Thoracic aorta (tissue), 2 donors: ENCODE measurements at regions not wholly inside any gene's neighbourhood (a gene's known extent, or its start where the extent isn't known, plus 50 kb on each side); places are given as distances from the start of the nearest gene placed in this dataset.

Experiments
- ATAC-seq: fragments of 150-250 bp; one replicate; pipeline ENCODE4 v1.8.0; 2017; ENCODE audit warnings: low read depth; ENCODE audit not compliant: insufficient number of reproducible peaks, low FRiP score
- DNase-seq: peaks from one replicate; pipeline ENCODE4 v3.0.0-alpha.2; 2020; ENCODE audit warnings: low spot score
- H3K27ac ChIP-seq, 2 donors: fragments of 200-600 bp; sonication (generic); 1 replicate in 1 of 2; 2 replicates in 1 of 2; pipeline ENCODE4 v1.5.1; 2016; ENCODE audit warnings: mild to moderate bottlenecking in 2 of 2, moderate library complexity in 2 of 2
- H3K27me3 ChIP-seq: fragments of 200-600 bp; sonication (generic); replicated peaks from 2 replicates; pipeline ENCODE4 v1.6.0; 2016; ENCODE audit warnings: mild to moderate bottlenecking; ENCODE audit not compliant: insufficient read depth
- H3K36me3 ChIP-seq: fragments of 200-600 bp; sonication (generic); one replicate; pipeline ENCODE4 v1.5.1; 2016
- H3K4me1 ChIP-seq, 2 donors: fragments of 200-600 bp; sonication (generic); 1 replicate in 1 of 2; 2 replicates in 1 of 2; pipeline versions ENCODE4 v1.5.1 to v1.6.0; 2016; ENCODE audit warnings: low read depth in 2 of 2, mild to moderate bottlenecking in 1 of 2; ENCODE audit not compliant: control insufficient read depth in 1 of 2
- H3K4me3 ChIP-seq: fragments of 200-600 bp; sonication (generic); 2 replicates; pipeline ENCODE4 v1.5.1; 2016; ENCODE audit warnings: mild to moderate bottlenecking
- H3K9me3 ChIP-seq: fragments of 200-600 bp; sonication (generic); 2 replicates; pipeline ENCODE4 v1.5.1; 2016
- TF ChIP-seq, protein P1 (sequence below): fragments of 200-600 bp; sonication (generic); IDR thresholded peaks from one replicate; pipeline ENCODE4 v1.5.1; 2019; ENCODE audit warnings: antibody characterized with exemption

DNA sequence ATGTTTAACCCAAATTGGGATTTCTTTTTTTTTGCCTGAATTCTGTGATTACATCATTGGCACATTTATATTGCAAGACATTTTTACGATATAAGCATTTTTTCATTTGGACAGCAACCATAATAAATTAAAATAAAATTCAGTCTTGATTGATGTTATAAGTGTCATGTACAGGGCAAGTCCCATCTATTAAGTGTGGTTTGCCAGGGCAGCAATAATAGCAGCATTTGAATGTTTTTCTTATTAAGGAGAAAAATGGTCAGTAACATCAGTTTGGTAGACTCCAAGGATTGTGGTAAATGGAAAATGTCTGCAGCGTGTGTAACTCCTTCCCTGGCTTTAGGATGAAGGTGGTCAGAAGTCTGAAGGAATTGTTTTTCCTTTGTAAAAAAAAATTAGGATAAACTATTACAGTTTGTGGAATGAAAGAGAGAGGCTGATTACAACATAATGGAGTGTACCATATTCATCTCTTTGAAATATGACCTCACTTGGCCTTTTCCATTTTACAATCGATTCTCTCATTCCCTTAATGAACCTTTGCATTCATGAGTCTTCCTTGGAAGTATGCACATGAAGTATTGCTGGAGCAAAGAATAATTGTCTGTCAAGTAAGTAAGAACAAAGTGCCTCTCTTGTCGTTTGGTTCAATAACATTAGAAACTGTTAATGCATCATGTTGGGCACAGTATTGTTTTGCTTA, 405.4 kb upstream of the THRB start:
- H3K4me3 ChIP-seq: no peak overlapping the region
- no peaks in the 10 kb centered on the region for H3K27me3 ChIP-seq
- ATAC-seq (no peak), DNase-seq (no peak)
- no peaks in the 10 kb centered on the region for H3K4me1 ChIP-seq
- H3K27ac ChIP-seq: no peak overlapping the region
- H3K36me3 ChIP-seq: no peaks in the 10 kb centered on the region
- TF ChIP-seq, protein P1, sequence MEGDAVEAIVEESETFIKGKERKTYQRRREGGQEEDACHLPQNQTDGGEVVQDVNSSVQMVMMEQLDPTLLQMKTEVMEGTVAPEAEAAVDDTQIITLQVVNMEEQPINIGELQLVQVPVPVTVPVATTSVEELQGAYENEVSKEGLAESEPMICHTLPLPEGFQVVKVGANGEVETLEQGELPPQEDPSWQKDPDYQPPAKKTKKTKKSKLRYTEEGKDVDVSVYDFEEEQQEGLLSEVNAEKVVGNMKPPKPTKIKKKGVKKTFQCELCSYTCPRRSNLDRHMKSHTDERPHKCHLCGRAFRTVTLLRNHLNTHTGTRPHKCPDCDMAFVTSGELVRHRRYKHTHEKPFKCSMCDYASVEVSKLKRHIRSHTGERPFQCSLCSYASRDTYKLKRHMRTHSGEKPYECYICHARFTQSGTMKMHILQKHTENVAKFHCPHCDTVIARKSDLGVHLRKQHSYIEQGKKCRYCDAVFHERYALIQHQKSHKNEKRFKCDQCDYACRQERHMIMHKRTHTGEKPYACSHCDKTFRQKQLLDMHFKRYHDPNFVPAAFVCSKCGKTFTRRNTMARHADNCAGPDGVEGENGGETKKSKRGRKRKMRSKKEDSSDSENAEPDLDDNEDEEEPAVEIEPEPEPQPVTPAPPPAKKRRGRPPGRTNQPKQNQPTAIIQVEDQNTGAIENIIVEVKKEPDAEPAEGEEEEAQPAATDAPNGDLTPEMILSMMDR: no peak
- no peaks in the 10 kb centered on the region for H3K9me3 ChIP-seq

DNA sequence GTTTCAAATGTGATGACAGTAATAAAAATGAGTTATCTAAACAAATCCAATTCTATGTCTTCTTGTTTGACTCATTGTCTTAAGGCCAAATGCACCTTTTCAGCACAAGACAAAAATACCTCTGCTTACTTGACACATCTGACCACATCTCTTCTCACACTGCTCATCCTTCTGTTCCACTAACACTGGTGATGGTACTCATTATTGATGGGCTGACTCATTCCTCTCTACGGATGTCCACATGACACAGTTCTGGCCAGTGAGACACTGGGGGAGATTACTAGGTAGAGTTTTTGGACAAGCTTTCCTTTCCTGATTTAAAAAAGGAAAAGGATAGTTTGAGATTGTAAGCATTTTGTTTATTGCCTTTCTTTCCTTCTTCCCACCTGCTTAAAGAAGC, 410.6 kb upstream of the THRB start:
- no peaks in the 10 kb centered on the region for H3K36me3 ChIP-seq
- H3K27ac ChIP-seq: no peak overlapping the region
- no peak for DNase-seq
- no peaks in the 10 kb centered on the region for H3K27me3 ChIP-seq
- TF ChIP-seq, protein P1: no peak
- ATAC-seq: no peak
- no peaks in the 10 kb centered on the region for H3K4me1 ChIP-seq
- no peaks in the 10 kb centered on the region for H3K9me3 ChIP-seq
- H3K4me3 ChIP-seq: no peak overlapping the region

DNA sequence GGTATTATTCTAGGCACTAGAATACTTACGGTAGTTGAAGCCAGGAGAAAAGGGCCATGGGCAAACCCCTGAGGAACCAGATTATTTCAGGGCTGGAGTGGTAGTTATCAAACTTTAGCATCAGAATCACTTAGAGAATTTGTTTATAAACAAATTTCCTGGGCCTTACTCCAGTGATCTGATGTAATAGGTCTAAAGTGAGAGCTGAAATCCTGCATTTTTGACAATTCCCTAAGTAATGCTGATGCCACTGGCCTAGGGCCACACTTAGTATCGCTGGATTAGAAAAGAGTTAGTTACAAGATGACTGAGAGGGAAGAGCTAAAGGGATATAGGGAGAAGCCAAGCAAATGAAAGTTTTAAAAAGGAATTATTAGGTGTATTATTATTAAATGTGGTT, 412.5 kb upstream of the THRB start:
- H3K27me3 ChIP-seq: no peaks in the 10 kb centered on the region
- TF ChIP-seq, protein P1: no peak
- DNase-seq (no peak), ATAC-seq (no peak)
- H3K27ac ChIP-seq: no peak overlapping the region
- no peaks in the 10 kb centered on the region for H3K4me1 ChIP-seq
- H3K4me3 ChIP-seq: no peak overlapping the region
- H3K9me3 ChIP-seq: no peaks in the 10 kb centered on the region
- H3K36me3 ChIP-seq: no peaks in the 10 kb centered on the region

DNA sequence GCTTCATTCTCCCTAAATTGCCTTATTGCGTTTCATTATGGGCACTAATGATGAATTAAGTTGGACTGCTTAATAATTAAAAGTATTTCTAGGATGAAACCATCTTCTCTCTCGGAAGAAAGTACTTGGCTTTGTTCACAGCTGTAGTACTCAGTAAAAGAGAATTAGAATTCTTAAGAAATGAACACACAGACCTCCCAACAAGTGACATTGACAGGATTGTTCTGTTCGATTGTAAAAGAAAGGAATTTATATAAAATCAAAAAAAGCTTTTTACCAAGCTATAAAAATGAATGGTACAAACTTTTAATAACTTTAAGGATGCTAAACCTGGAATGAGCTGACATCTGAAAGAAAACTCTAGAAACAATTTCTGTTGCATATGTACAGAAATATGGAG, 416.4 kb upstream of the THRB start:
- DNase-seq (no peak), ATAC-seq (no peak)
- Histone ChIP-seq H3K36me3 (no peaks in the 10 kb centered on the region), H3K4me1 (no peaks in the 10 kb centered on the region), H3K4me3 (no peak overlapping the region), H3K27me3 (no peaks in the 10 kb centered on the region), H3K9me3 (no peaks in the 10 kb centered on the region), H3K27ac (no peak overlapping the region)
- TF ChIP-seq, protein P1: no peak

DNA sequence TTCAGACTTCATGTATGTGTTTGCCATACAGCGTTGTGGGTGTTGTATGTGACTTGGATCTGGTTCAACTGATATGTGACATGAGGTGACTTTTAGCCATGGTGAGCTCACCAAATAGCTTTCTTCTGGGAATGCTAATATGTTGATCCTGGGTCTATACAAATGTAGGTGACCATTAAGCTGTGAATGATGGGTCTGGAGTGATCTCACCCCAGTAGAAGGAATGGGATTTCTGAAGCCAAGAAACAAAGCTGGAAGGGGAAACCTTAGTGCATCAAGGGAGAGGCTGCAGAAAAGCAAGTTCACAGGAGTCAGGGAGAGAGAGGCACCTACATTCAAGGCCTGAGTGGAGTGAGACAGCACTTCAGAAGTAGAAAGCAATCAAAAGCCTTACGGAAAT, 421.0 kb upstream of the THRB start:
- TF ChIP-seq, protein P1: no peak
- no peak overlapping the region for H3K4me3 ChIP-seq
- H3K9me3 ChIP-seq: no peaks in the 10 kb centered on the region
- DNase-seq: no peak
- no peaks in the 10 kb centered on the region for H3K27me3 ChIP-seq
- no peaks in the 10 kb centered on the region for H3K4me1 ChIP-seq
- no peaks in the 10 kb centered on the region for H3K36me3 ChIP-seq
- no peak for ATAC-seq
- H3K27ac ChIP-seq: no peak overlapping the region
